GM18951 (cell line): ENCODE measurements at regions not wholly inside any gene's neighbourhood (a gene's known extent, or its start where the extent isn't known, plus 50 kb on each side); places are given as distances from the start of the nearest gene placed in this dataset.
"Not testable (repeated sequence)": the region's sequence is repeated elsewhere in the genome, so short reads cannot be mapped to it uniquely, and the experiment has no call there.

Experiments
- POLR2A ChIP-seq: IDR thresholded peaks from 4 replicates; pipeline ENCODE4 v1.6.1; 2011; ENCODE audit warnings: mild to moderate bottlenecking; ENCODE audit not compliant: insufficient read length, insufficient read depth; ENCODE audit errors: extremely low read depth
- in situ Hi-C: fragments of 300-500 bp; cut with MboI; formaldehyde crosslinking; loops from one replicate; pipeline ENCODE4 v1.12.0; 2022; ENCODE audit warnings: low sequenced_read_pairs, mixed read lengths, inconsistent platforms; ENCODE audit not compliant: unreplicated experiment

DNA sequence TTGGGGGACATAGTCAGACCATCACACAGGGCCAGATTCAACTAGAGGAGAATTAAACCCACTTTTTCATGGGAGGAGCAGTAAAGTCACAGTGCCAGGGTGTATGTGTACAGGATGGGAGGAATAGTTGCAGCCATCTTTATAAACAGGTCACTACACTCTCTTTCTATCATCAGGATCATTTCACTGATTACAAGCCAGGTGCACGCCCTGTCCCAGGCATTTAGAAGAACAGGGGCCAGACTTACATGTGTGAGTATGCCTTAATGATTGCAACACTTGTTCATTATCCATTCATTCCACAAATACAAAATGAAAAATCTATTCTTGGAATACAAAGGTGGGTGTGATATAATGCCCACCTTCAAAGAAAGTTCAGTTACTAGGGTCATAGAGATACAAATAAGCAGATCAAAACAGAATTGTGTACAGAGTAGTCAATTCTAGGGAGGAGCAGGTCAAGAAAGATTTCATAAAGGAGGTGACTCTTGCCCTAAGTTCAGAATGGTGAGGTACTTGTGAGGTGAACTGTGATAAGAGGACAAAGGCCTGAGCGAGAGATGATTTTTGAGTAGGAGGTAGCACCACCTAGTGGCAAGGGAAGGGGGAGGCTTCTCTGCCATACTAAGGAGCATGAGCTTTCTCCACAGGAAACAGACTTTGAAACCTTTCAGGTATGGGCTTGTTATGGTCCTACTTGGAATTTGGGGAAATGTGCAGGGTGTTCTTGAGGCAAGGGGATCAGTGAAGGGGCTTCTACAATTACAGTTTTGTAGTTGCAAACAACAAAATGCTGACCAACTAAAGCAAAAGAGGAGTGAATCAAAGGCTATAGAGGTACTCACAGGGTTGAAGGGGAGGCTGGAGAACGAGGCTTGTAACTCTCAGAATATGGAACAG, 156.3 kb downstream of the SUCLG1 start:
- TF ChIP-seq POLR2A, result no peak
- in situ Hi-C loops, result no loop called here

- no peak for TF ChIP-seq POLR2A
- in situ Hi-C loops, result no loop called here
Measured at GRCh38 chr2:84301717-84302116, 157.4 kb downstream of the SUCLG1 start.

- in situ Hi-C loops, result no loop called here
- TF ChIP-seq POLR2A, result no peak
Measured at GRCh38 chr2:84300696-84301029, 158.4 kb downstream of the SUCLG1 start.

DNA sequence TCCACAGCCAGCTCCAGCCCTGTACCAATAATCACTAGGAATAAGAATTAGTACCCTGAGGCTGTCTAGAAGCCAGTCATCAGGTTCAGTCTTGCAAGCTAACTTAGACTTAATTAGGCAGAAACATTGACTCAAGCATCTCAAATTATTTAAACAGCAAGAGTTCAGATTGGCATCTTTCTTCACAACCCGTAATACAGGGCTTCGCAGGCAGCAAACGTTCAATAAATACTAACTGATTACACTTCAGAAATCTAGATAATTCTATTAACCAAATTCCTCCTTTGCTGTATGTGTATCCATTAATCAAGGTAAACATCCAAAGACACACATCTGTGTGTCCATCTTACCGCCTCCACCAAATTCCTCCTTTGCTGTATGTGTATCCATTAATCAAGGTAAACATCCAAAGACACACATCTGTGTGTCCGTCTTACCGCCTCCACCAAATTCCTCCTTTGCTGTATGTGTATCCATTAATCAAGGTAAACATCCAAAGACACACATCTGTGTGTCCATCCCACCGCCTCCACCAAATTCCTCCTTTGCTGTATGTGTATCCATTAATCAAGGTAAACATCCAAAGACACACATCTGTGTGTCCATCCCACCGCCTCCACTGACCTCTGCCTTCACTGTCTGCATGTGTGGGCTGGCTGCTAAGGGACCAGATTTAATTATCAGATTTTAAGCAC, 158.9 kb downstream of the SUCLG1 start:
- in situ Hi-C loops, result not testable (repeated sequence)

GRCh38 chr2:84299211-84299775, 159.8 kb downstream of the SUCLG1 start:
- in situ Hi-C loops, result no loop called here
- no peak for TF ChIP-seq POLR2A

GRCh38 chr2:84297155-84297554, 161.9 kb downstream of the SUCLG1 start:
- in situ Hi-C loops, result no loop called here
- TF ChIP-seq POLR2A, result no peak

DNA sequence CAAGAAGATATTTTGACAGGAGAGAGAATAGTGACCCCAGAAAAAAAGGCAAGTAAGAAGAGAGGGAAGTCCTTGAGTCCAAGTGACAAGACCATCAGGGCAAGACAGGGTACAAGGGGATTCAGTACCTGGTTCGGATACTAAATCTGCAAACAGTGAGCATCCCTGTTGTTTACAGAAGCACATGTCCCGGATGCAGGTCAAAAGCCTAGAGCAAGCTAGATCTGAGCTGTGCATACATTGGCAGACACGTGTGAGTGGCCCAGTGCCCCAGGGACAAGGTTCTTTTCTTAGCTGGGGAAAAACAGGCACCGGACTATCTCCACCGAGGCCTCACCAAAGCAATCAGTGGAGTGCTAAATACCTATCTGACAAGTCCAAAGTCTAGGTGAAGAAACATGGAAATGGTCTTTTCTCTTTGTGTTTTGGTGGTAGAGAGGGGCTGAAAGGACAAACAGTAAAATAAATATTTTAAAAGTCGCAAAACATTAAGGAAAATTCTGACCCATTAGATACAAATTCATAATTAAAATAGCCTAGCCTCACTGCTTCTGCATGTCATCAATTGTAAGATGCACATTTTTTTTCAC, 165.2 kb downstream of the SUCLG1 start:
- in situ Hi-C loops, result no loop called here
- no peak for TF ChIP-seq POLR2A

DNA sequence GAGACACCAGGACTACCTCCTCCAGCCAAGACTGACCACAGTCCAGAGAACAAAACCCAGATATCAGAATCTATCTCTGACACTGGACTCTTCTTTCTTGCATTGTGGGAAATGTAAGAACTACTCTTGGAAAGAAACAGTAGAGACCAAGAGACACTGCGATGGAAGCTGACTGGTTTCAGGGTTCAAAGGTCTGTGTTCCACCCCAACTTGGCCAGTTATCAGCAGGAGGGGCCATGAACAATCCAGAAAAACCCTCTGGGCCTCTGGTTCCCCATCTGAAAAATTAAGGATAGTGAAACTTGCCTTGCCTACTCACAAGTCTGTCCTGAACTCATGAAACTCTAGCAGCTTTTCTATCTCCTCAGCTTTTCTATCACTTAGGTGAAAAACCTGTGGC, 166.5 kb downstream of the SUCLG1 start:
- in situ Hi-C loops, result no loop called here
- TF ChIP-seq POLR2A, result no peak

DNA sequence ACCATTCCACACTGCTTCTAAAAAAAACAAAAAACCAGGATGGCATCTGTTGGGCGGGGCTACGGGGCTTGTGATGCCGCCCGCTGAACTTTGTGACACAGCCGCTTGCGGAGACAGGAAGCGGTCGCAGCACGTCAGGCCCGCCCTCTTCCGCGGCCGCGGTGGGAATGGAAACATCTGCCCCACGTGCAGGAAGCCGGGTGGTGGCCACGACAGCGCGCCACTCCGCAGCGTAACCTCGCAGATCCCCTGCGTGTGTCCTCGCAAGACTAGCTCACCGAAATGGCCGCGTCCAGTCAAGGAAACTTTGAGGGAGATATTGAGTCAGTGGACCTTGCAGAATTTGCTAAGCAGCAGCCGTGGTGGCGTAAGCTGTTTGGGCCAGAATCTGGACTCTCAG, 168.5 kb downstream of the SUCLG1 start:
- no peak for TF ChIP-seq POLR2A
- in situ Hi-C loops, result no loop called here

- no peak for TF ChIP-seq POLR2A
- in situ Hi-C loops, result no loop called here
Measured at GRCh38 chr2:84288293-84288692, 170.8 kb downstream of the SUCLG1 start.

DNA sequence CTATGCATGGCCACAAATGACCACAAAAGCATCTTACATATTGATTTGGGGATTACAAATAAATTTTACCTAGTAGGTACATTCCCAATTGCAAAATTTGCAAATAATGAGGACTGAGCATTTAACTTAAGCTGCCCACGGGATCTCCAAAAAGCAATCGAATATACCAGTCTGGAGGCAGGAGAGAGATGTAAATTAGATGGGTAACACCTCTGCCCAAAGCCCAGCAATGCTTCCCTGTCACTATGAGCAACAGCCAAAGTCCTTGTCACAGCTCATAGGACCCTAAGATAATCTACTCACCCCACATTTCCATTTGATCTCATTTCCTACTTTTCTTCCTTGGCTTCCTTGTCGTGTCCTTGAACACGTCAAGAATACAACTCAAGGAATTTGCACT, 172.2 kb downstream of the SUCLG1 start:
- no peak for TF ChIP-seq POLR2A
- in situ Hi-C loops, result no loop called here

GRCh38 chr2:84285056-84285747, 173.9 kb downstream of the SUCLG1 start:
- in situ Hi-C loops, result no loop called here
- TF ChIP-seq POLR2A, result no peak

- in situ Hi-C loops, result no loop called here
- no peak for TF ChIP-seq POLR2A
Measured at GRCh38 chr2:84283506-84283905, 175.6 kb downstream of the SUCLG1 start.

- no peak for TF ChIP-seq POLR2A
- in situ Hi-C loops, result no loop called here
Measured at GRCh38 chr2:84281510-84281909, 177.6 kb downstream of the SUCLG1 start.
